ENCODE measurements at regions not wholly inside any gene's neighbourhood (a gene's known extent, or its start where the extent isn't known, plus 50 kb on each side); places are given as distances from the start of the nearest gene placed in this dataset.

GRCh38 chr12:104895415-104895814 lies 62.7 kb downstream of the SLC41A2 start:
- TF ChIP-seq NANOG (IDR thresholded peaks at IDR 0.05; ENCODE audit: borderline replicate concordance) (no peak), EZH2phosphoT487 (IDR thresholded peaks at IDR 0.05; ENCODE audit: unreplicated experiment) (no peak), REST (IDR thresholded peaks at IDR 0.05; ENCODE audit: unreplicated experiment) (no peak), ZNF462 (CRISPR knock-in tag; IDR thresholded peaks at IDR 0.05) (no peak), CTCF (conservative IDR thresholded peaks at IDR 0.05; ENCODE audit: low read depth in 2 of 2) (no peak), ZNF114 (CRISPR knock-in tag; IDR thresholded peaks at IDR 0.05) (no peak), ZNF331 (CRISPR knock-in tag; IDR thresholded peaks at IDR 0.05; ENCODE audit: low read depth) (no peak), STAT1 (IDR thresholded peaks at IDR 0.05; ENCODE audit: unreplicated experiment) (no peak), CREB1 (CRISPR knock-in tag; IDR thresholded peaks at IDR 0.05; ENCODE audit: low read depth) (no peak), JUNB (IDR thresholded peaks at IDR 0.05; ENCODE audit: unreplicated experiment) (no peak), POLR2AphosphoS5 (IDR thresholded peaks at IDR 0.05; ENCODE audit: low read depth) (no peak), ETS1 (IDR thresholded peaks at IDR 0.05) (no peak), EZH2 (IDR thresholded peaks at IDR 0.05; ENCODE audit: low read depth, unreplicated experiment) (no peak)
- no peaks in the 10 kb centered on the region for H3K79me2 ChIP-seq (replicated peaks; ENCODE audit: insufficient read depth)

More at GRCh38 chr12:104895415-104895814, 62.7 kb downstream of the SLC41A2 start:
- no peaks in the 10 kb centered on the region for H3K4me1 Mint-ChIP-seq
- no peak overlapping the region for H3K27ac ChIP-seq (ENCODE audit: low read depth)
- no peaks in the 10 kb centered on the region for H3K4me1 ChIP-seq (ENCODE audit: insufficient read depth)
- no peak overlapping the region for H3K4me3 ChIP-seq
- ATAC-seq (no peak), DNase-seq (ENCODE audit: low spot score) (no peak)
- H3K9me3 Mint-ChIP-seq: no peaks in the 10 kb centered on the region; the same call in 2 of the 3 replicates
- no peaks in the 10 kb centered on the region for H3K36me3 Mint-ChIP-seq (ENCODE audit: low read depth)
- no peaks in the 10 kb centered on the region for H3F3A ChIP-seq (replicated peaks; ENCODE audit: low read depth)
- H2AFZ ChIP-seq: no peak overlapping the region
- H3K27ac Mint-ChIP-seq: no peak overlapping the region
- H3K27me3 ChIP-seq (ENCODE audit: insufficient read depth): no peaks in the 10 kb centered on the region
- H3K9me2 ChIP-seq (ENCODE audit: insufficient read depth): peaks cover 4% of the 10 kb centered on the region; the same call in 1 of the 2 replicates
- H4K20me1 ChIP-seq (replicated peaks; ENCODE audit: insufficient read depth): no peaks in the 10 kb centered on the region
- no peak overlapping the region for H3K4me3 Mint-ChIP-seq
- no peaks in the 10 kb centered on the region for H3K36me3 ChIP-seq (ENCODE audit: insufficient read depth)
- peaks cover 3% of the 10 kb centered on the region for H3K27me3 Mint-ChIP-seq (ENCODE audit: insufficient read depth, low read depth, poor library complexity)
- no peak overlapping the region for H3K4me2 ChIP-seq

All from GM23338 (cell line).